OCI-LY3 (cell line): ENCODE measurements at regions not wholly inside any gene's neighbourhood (a gene's known extent, or its start where the extent isn't known, plus 50 kb on each side); places are given as distances from the start of the nearest gene placed in this dataset.

Experiments used
- H2AFZ ChIP-seq: fragments of 200-600, 300-600 bp; shearing (Covaris generic); 2 replicates; pipeline ENCODE4 v1.6.0; 2014; ENCODE audit warnings: antibody characterized with exemption, low read depth, low read length
- H3K27ac ChIP-seq: fragments of 200-600, 300-600 bp; sonication (generic); 2 replicates; pipeline ENCODE4 v1.5.1; 2014; ENCODE audit warnings: mild to moderate bottlenecking, low read length, moderate library complexity, mixed read lengths
- H3K27me3 ChIP-seq: fragments of 200-600, 300-600 bp; sonication (generic); 2 replicates; pipeline ENCODE4 v1.6.1; 2014; ENCODE audit warnings: low read depth, low read length, mixed read lengths
- H3K36me3 ChIP-seq: fragments of 200-600, 300-600 bp; sonication (generic); replicated peaks from 2 replicates; pipeline ENCODE3; 2014; ENCODE audit warnings: low read depth, low read length, mixed read lengths
- H3K4me1 ChIP-seq: fragments of 300-600, 200-600 bp; sonication (generic); 2 replicates; pipeline ENCODE4 v1.6.1; 2014; ENCODE audit warnings: low read length, mixed read lengths
- H3K4me2 ChIP-seq: fragments of 200-600, 300-600 bp; sonication (generic); 2 replicates; pipeline ENCODE4 v1.6.1; 2014; ENCODE audit warnings: low read length, mixed read lengths
- H3K4me3 ChIP-seq: fragments of 300-600, 200-600 bp; sonication (generic); 2 replicates; pipeline ENCODE4 v1.5.1; 2014; ENCODE audit warnings: antibody characterized with exemption, mild to moderate bottlenecking, low read length, moderate library complexity
- H3K79me2 ChIP-seq: fragments of 300-600, 200-600 bp; shearing (Covaris generic); 2 replicates; pipeline ENCODE4 v1.6.1; 2014; ENCODE audit warnings: mild to moderate bottlenecking, low read length, mixed read lengths
- H3K9ac ChIP-seq: fragments of 300-600, 200-600 bp; shearing (Covaris generic); 2 replicates; pipeline ENCODE4 v1.6.0; 2014; ENCODE audit warnings: mild to moderate bottlenecking, low read length, moderate library complexity
- H3K9me3 ChIP-seq: fragments of 200-600, 300-600 bp; shearing (Covaris generic); 2 replicates; pipeline ENCODE4 v1.6.1; 2014; ENCODE audit warnings: low read length, mixed read lengths; ENCODE audit not compliant: insufficient read depth
- H4K20me1 ChIP-seq: fragments of 200-600, 300-600 bp; sonication (generic); 2 replicates; pipeline ENCODE4 v1.6.1; 2016; ENCODE audit warnings: low read length, mixed read lengths; ENCODE audit not compliant: insufficient read depth
- CTCF ChIP-seq: fragments of 200-600, 300-600 bp; sonication (generic); IDR thresholded peaks from 2 replicates; pipeline ENCODE4 v1.5.1; 2014; ENCODE audit warnings: antibody characterized with exemption, low read length, low read depth
- EZH2phosphoT487 ChIP-seq: fragments of 200-600 bp; shearing (Covaris generic); IDR thresholded peaks from 2 replicates; pipeline ENCODE4 v1.6.1; 2018; ENCODE audit warnings: antibody characterized with exemption, mixed run types, low read depth

- no peak overlapping the region for H2AFZ ChIP-seq
- no peaks in the 10 kb centered on the region for H3K79me2 ChIP-seq
- no peaks in the 10 kb centered on the region for H3K4me1 ChIP-seq
- H3K4me2 ChIP-seq, result no peak overlapping the region
- 0 out of 2 replicates have a peak, but pooled peaks cover 3% of the 10 kb centered on the region for H3K27me3 ChIP-seq
- H3K36me3 ChIP-seq, result no peaks in the 10 kb centered on the region
- no peak overlapping the region for H3K9ac ChIP-seq
- no peaks in the 10 kb centered on the region for H4K20me1 ChIP-seq
- H3K9me3 ChIP-seq, result no peaks in the 10 kb centered on the region
- no peak for TF ChIP-seq CTCF
- TF ChIP-seq EZH2phosphoT487, result no peak
- H3K27ac ChIP-seq, result no peak overlapping the region
- H3K4me3 ChIP-seq, result no peak overlapping the region
Measured at GRCh38 chr17:72591289-72592241, 470.7 kb downstream of the SOX9 start.

- Histone ChIP-seq H3K9ac (no peak overlapping the region), H3K79me2 (no peaks in the 10 kb centered on the region)
Measured at GRCh38 chr17:72592242-72592966, 471.6 kb downstream of the SOX9 start.

GRCh38 chr17:72592967-72593325 is 472.1 kb downstream of the SOX9 start:
- Histone ChIP-seq H3K4me3 (no peak overlapping the region), H3K9ac (no peak overlapping the region), H3K27me3 (0 out of 2 replicates have a peak, but pooled peaks cover 3% of the 10 kb centered on the region), H4K20me1 (no peaks in the 10 kb centered on the region), H2AFZ (no peak overlapping the region), H3K79me2 (no peaks in the 10 kb centered on the region), H3K4me1 (no peaks in the 10 kb centered on the region), H3K27ac (no peak overlapping the region), H3K9me3 (no peaks in the 10 kb centered on the region), H3K4me2 (no peak overlapping the region), H3K36me3 (no peaks in the 10 kb centered on the region)
- TF ChIP-seq CTCF (no peak), EZH2phosphoT487 (no peak)

More at GRCh38 chr17:72592242-72592966, 471.6 kb downstream of the SOX9 start:
- 0 out of 2 replicates have a peak, but pooled peaks cover 3% of the 10 kb centered on the region for H3K27me3 ChIP-seq
- no peak overlapping the region for H2AFZ ChIP-seq
- H3K4me2 ChIP-seq, result no peak overlapping the region
- no peaks in the 10 kb centered on the region for H3K9me3 ChIP-seq
- no peaks in the 10 kb centered on the region for H4K20me1 ChIP-seq
- no peaks in the 10 kb centered on the region for H3K4me1 ChIP-seq
- H3K4me3 ChIP-seq, result no peak overlapping the region
- no peaks in the 10 kb centered on the region for H3K36me3 ChIP-seq
- no peak overlapping the region for H3K27ac ChIP-seq
- TF ChIP-seq EZH2phosphoT487 (no peak), CTCF (no peak)

- Histone ChIP-seq H3K27me3 (0 out of 2 replicates have a peak, but pooled peaks cover 3% of the 10 kb centered on the region), H3K4me3 (no peak overlapping the region), H3K9ac (no peak overlapping the region), H4K20me1 (no peaks in the 10 kb centered on the region), H3K36me3 (no peaks in the 10 kb centered on the region), H3K79me2 (no peaks in the 10 kb centered on the region), H2AFZ (no peak overlapping the region), H3K4me2 (no peak overlapping the region), H3K27ac (no peak overlapping the region), H3K9me3 (no peaks in the 10 kb centered on the region), H3K4me1 (no peaks in the 10 kb centered on the region)
- TF ChIP-seq EZH2phosphoT487 (no peak), CTCF (no peak)
Measured at GRCh38 chr17:72594248-72594647, 473.4 kb downstream of the SOX9 start.
